ENCODE measurements at regions not wholly inside any gene's neighbourhood (a gene's known extent, or its start where the extent isn't known, plus 50 kb on each side); places are given as distances from the start of the nearest gene placed in this dataset.

DNA sequence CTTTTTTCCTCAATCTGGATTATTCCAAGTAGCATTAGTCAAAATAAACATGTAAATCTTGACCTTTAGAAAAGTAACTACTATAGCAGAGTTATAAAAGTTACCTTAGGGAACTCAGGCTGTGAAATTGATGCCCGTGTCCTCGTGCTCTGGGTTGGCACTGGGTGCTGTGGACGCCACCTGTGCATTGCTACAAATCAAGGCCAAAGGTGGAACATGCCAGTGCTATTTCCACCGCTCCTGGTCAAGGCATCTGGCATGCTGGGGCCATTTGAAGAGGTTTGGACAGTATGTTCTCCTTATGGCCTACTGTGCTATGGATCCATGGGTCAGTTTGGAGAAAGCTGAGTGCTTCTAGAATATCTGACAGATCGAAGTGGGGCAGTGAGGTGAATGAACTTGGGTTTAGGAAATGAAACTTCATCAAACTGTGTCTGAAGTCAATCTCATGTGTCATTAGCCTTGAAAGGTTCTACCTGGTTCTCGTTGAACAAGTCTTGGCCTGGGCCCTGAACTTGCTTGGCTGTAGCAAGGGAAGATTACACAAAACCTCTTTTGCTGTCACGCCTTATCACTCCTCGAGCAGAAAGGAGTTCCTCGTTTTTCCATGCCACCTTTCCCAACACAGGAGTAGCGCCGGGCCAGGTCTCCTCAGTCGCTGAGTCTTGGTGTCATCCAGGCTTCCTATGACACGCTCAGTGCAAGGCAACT, 397.6 kb upstream of the RGMA start:
- no peaks in the 10 kb centered on the region for H3K4me1 Mint-ChIP-seq
- H3K9me3 Mint-ChIP-seq: no peaks in the 10 kb centered on the region
- no peak for DNase-seq
- no peaks in the 10 kb centered on the region for H3K36me3 Mint-ChIP-seq (ENCODE audit: low read depth)
- peaks cover 13% of the 10 kb centered on the region for H3K27me3 Mint-ChIP-seq (ENCODE audit: low read depth, poor library complexity)
- no peak for TF ChIP-seq CTCF (IDR thresholded peaks at IDR 0.05)
- H3K27ac Mint-ChIP-seq: no peak overlapping the region
- no peak overlapping the region for H3K4me3 Mint-ChIP-seq

DNA sequence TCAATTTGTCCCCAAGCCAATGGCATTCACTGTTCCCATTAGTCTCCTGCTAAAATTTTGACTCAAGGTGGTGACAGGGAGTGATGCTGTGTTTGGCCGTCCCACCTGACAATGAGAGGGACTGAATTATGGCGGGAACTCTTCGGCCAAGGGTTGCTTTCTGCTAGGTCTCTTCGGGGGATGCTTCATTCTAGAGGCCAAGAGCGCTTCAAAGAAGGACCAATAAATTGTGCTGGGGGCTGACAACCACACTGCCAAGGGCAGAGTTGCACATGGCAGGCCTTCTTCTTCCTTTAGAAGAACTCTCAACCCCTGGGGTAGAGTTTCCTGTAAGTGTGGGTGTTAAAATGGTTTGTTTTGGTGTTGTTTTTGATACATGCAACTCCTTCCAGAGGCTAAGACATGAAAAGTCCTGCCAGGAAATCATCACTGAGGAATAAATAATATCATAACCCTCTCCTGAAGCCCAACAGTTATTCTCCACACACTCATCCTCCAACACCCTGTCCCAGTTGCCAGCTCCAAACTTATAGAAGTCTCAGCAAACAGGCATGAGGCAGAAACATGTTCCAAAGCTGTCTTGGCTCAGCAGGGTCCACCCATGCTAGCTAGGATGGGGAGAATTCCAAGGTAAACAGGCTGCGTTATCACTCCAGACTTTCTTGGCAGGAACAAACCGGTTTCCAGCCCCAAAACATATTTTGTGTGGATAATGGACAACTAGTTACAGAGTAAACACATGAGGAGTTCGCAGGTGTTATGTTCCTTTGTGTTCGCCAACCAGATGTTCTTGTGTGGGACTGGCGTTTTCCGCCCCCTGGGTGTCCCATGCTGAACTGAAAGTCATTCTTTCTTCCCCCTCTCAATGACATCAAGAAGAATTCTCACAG, 396.7 kb upstream of the RGMA start:
- DNase-seq: no peak
- H3K27me3 Mint-ChIP-seq (ENCODE audit: low read depth, poor library complexity): peaks cover 13% of the 10 kb centered on the region
- H3K9me3 Mint-ChIP-seq: no peaks in the 10 kb centered on the region
- no peaks in the 10 kb centered on the region for H3K4me1 Mint-ChIP-seq
- no peak overlapping the region for H3K4me3 Mint-ChIP-seq
- no peaks in the 10 kb centered on the region for H3K36me3 Mint-ChIP-seq (ENCODE audit: low read depth)
- H3K27ac Mint-ChIP-seq: no peak overlapping the region
- no peak for TF ChIP-seq CTCF (IDR thresholded peaks at IDR 0.05)

GRCh38 chr15:93483923-93484322, 394.9 kb upstream of the RGMA start:
- Mint-ChIP-seq H3K36me3 (ENCODE audit: low read depth) (no peaks in the 10 kb centered on the region), H3K27ac (no peak overlapping the region), H3K4me3 (no peak overlapping the region), H3K27me3 (ENCODE audit: low read depth, poor library complexity) (peaks cover 13% of the 10 kb centered on the region), H3K4me1 (peaks cover 7% of the 10 kb centered on the region), H3K9me3 (no peaks in the 10 kb centered on the region)
- TF ChIP-seq CTCF (IDR thresholded peaks at IDR 0.05): no peak
- no peak for DNase-seq

- Mint-ChIP-seq H3K9me3 (no peaks in the 10 kb centered on the region), H3K4me3 (no peak overlapping the region), H3K36me3 (ENCODE audit: low read depth) (no peaks in the 10 kb centered on the region), H3K27ac (no peak overlapping the region), H3K27me3 (ENCODE audit: low read depth, poor library complexity) (peaks cover 13% of the 10 kb centered on the region), H3K4me1 (peaks cover 13% of the 10 kb centered on the region)
- DNase-seq: no peak
- no peak for TF ChIP-seq CTCF (IDR thresholded peaks at IDR 0.05)
Measured at GRCh38 chr15:93482731-93483130, 393.7 kb upstream of the RGMA start.

DNA sequence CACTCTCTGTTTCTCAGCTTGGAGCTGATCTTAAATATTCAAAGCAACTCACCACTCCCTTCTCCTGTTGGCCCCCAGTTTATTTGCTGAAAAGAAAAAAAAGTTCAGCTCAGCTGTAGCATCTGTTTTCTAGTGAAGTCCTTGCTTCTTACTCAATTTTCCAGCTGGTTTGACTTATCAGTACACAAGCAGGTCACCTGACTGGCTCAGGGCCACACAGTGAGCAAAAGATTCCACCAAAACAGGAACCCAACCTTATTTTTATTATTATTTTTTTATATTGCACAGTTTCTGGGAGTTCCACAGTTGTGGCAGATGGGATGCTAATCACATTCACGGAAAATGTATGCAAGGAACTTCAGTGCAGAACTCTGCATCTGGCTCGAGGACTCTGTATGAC, 390.7 kb upstream of the RGMA start:
- Mint-ChIP-seq H3K4me3 (no peak overlapping the region), H3K9me3 (peaks cover 12% of the 10 kb centered on the region), H3K27ac (no peak overlapping the region), H3K27me3 (ENCODE audit: low read depth, poor library complexity) (peaks cover 12% of the 10 kb centered on the region), H3K4me1 (peaks cover 13% of the 10 kb centered on the region), H3K36me3 (ENCODE audit: low read depth) (peaks cover 7% of the 10 kb centered on the region)
- TF ChIP-seq CTCF (IDR thresholded peaks at IDR 0.05): no peak
- no peak for DNase-seq

All from nephron progenitor cell (in vitro differentiated cells).